ENCODE measurements at regions not wholly inside any gene's neighbourhood (a gene's known extent, or its start where the extent isn't known, plus 50 kb on each side); places are given as distances from the start of the nearest gene placed in this dataset.
A peak's percentile ranks its signal among the peaks of the same experiment; 100 is the strongest.
"Not testable (repeated sequence)": the region's sequence is repeated elsewhere in the genome, so short reads cannot be mapped to it uniquely, and the experiment has no call there.

DNA sequence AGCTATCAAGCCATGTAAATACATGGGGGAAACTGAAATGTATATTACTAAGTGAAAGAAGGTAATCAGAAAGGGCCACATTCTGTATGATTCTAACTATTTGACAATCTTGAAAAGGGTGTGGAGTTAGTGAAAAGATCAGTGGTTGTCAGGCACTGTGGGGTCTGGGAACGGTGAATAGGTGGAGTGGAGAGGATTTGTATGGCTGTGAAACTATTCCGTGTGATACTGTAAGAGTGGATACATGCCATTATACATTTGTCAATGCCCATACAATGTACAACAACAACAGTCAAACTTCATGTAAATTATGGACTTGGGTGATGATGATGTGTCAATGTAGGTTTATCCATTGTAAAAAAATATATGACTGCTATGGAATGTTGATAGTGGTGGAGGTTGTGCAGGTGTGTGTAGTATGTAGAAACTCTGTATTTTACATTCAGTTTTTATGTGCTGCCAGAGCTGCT lies 1116.2 kb downstream of the SUCLG1 start:
- no peak for DNase-seq

DNA sequence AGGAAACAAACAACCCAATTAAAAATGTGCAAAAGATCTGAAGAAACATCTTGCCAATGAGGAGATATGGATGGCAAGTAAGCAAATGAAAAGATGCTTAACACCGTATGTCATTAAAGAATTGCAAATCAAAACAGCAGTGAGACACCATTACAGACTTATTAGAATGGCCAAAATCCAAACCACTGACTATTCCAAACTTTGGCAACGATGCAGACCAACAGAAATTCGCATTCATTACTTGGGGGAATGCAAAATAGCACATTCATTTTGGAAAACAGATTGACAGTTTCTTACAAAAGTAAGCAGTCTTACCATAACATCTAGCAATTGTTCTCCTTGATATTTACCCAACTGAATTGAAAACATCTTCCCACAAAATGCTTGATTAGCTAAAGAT lies 1118.7 kb downstream of the SUCLG1 start:
- DNase-seq, result no peak

DNA sequence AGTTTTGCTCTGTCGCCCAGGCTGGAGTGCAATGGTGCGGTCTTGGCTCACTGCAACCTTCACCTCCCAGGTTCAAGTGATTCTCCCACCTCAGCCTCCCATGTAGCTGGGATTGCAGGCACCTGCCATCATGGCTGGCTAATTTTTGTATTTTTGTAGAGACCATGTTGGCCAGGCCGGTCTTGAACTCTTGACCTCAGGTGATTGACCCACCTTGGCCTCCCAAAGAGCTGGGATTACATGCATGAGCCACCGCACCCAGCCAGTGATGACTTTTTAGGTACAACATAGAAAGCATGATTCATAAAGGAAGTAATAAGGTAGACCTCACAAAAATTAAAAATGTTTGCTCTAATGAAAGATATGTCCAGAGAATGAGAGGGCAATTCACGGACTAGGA lies 1119.1 kb downstream of the SUCLG1 start:
- DNase-seq, result not testable (repeated sequence)

DNA sequence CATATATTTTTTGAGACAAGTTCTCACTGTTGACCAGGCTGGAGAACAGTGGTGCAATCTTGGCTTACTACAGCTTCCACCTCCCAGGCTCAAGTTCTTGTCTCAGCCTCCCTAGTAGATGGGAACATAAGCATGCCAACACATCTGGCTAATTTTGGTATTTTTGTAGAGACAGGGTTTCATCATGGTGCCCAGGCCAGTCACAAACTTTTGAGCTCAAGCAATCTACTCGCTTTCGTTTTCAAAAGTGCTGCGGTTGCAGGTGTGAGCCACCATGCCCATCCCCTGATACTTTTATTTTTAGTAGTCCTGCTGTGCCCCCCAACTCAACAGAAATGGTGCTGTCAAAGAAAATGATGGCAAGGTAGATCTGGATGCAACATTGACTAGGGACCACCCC lies 1127.3 kb downstream of the SUCLG1 start:
- no peak for DNase-seq

DNA sequence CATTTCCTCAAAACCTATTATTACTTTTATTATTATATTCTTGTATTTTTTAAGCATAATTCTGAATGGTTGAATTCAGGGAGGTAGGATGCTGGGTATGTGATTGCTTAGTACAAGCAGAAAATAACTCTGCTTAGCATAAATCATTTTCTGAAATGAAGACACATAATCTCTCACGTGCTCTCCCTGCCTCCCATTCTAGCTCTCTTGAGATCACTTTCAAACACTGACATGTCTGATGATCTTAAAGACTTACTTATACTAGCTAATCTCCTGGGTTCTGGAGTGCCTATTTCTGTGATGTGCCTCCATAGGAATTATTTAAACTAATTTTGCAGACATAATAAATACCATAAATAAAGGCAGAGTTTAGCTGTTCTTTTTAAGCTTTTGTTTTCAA lies 1136.0 kb downstream of the SUCLG1 start:
- DNase-seq, result no peak

DNA sequence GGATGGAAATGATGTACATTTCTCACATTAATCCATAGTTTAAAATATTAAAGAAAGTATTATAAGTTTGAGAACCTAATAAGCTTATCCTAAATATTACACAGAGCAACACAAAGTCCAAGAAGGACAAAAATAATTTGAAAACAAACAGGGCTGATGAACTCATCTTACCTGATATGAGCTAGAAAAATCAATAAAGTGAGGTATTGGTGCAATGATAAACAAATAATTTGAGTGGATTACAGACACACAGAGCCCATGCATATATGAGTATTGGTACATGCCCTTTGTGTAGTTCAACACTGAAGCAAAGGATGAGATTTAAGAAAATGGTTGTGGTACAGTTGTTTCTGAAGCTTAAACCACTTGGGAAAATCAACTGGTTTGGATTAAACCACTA lies 1139.0 kb downstream of the SUCLG1 start:
- no peak for DNase-seq

DNA sequence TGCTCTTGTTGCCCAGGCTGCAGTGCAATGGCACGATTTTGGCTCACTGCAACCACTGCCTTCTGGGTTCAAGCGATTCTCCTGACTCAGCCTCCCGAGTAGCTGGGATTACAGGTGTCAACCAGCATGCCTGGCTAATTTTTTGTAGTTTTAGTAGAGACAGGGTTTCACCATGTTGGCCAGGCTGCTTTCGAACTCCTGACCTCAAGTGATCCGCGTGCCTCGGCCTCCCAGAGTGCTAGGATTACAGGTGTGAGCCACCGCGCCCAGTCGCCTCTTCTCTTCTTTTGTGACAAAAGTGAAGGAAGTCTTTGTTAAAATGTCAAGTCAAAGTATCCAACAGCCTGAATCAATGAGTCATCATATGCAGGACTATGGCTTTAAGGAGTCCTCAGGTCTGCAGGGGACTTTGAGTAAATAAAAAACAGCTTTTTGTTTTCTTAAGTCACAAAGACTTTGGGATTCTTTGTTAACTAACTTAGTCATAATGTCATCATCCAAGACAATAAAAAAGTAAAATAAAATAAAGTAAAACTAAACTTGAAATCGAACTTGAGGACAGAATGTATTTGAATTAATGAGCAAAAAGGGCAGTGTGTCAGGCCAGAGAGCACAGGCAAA lies 1153.2 kb downstream of the SUCLG1 start:
- no peak for DNase-seq

DNA sequence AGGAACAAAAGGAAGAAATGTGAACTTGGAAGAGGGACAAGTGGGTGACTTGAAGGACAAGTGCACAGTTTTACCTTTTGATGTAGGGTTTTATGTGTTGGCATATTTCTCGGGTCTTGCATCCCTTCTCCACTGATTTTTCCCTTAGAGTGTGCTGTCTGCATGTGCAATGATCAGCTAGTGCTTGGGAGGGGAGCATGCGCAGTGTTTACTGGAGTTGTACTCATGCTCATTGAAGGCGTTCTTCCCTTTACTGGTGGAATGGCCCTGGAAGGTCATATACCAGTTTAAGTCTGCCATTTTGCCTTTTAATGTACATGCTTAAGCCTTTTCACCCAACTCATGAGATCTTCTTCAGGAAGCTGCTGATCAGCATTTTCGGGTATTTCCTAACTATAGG lies 1168.0 kb downstream of the SUCLG1 start:
- DNase-seq, result no peak

DNA sequence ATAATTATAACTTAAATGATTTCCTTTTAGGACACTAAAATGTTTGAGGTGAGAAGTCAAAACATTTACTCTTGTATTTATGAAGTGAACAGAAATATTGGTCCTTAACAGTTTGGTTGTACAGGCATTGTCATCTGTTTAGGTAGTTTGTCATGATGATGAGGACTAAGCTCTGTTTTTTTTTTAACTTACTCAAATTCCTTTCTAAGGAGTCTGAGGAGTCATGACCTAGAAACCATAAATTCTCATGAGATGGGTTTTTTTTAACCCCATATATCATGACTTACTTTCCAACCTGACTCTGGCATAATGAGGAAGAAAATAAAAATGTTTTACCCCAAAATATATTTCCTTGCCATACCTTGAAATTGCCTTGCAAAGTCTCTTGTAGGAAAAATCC lies 1176.2 kb downstream of the SUCLG1 start:
- no peak for DNase-seq

DNA sequence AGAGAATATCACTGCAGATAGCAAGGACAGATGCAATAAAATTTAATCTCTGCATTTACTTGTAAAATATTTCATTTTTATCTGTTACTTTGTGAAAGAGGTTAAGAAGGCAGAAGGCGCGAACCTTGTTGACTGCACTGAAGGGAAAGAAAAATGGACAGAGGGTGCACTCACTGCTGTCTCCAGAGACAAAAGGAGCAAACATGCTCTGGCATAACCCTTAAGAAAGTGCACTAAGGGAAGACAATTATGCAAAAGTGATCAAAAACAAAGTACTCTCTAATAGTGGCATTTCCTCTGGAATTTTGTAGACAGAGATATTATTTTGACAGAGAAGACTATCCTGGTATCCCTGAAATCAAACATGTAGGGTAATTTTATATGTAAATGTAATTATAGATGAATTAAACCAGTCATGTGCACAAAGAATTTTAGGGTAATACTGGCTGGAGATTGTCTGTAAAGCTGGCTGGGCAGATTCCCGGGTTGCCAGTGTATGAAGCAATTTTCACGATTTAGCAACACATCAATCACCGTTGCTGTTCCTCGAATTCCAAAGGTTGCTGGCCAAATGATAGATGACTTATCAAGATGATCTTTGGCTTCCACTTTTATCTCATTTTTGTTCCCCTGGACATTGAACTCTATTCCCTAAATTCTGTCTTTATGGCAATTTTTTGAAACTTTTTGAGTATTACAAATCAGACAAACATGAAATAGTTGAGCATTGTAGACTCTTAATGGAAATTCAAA lies 1176.9 kb downstream of the SUCLG1 start:
- no peak for DNase-seq

DNA sequence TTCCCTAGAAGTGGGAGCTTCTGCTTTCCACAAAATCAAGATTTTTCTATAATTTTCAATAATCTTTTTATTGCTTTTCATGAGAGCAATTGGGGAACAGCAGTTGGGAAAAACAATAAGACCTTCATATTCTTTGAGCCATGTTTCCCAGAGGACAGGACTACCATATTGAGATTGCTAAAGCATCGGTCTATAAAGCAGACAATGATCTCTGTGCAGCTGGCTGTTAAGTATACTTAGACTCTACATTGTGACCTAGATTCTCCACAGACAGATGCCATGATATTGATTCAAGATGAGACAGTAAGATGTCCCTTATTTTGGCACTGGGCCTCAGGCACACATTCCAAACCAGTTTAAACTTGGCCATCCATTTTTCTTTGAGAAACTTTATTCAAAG lies 1178.7 kb downstream of the SUCLG1 start:
- DNase-seq, result no peak

DNA sequence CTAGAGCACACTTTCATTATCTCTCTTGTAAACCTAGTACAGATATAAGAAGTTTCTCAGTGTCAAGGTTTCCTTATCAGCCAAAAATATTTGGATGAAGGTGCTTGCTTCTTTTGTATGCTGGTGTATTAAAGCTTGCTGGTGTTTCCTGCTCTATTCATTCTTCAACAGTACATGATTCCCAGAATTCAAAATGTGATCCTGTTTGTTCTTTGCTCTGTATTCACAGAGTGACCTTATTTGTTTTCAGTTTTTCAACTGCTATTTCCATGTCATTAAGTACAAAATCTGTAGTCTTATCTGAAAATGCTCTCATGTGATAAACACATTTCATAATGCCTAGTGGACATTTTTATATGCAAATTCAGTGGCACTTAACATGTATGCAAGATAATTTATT lies 1185.8 kb downstream of the SUCLG1 start:
- DNase-seq, result no peak

DNA sequence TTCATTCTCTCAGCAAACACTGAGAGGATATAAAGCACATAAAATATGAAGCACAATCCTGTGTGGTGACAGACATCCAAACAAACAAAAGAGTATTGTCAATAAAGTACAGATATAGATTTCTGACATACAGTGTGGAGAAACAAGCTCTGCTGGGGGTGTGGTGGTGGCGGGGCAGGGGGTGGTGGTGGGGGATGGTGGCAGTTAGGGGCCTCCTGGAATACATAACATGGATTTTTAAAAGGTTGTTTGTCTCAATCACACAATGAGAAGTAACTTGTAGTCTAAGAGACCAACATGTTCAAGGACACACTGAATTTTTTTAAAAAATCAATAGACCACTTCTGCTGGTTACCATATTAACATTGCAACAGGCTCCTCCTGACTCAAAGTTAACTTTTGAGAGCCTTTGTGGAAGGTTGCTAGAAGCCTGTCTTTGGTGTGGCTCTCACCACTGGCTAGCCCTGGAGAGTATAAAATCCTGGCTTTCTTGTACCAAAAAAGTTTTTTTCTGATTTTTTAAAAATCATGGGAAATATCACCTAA lies 1197.4 kb downstream of the SUCLG1 start:
- DNase-seq, result no peak

DNA sequence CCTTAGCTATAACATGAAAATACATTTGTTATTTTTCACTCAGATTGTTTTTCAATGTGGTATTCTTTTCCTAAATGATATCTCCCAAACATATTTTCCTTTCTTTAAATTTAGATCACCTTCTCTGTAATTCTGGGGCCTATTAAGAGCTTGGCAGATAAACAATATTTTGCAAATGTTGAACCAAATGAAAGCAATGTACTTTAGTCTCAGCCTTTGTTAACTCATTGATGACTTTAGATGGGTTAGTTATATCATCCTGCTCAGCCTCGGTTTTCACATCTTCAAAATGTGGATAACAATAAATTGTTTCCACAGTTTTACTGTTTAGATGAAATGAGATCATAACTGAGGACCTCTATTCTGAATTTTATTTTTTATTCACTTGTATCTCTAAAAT lies 1205.2 kb downstream of the SUCLG1 start:
- DNase-seq, result no peak

DNA sequence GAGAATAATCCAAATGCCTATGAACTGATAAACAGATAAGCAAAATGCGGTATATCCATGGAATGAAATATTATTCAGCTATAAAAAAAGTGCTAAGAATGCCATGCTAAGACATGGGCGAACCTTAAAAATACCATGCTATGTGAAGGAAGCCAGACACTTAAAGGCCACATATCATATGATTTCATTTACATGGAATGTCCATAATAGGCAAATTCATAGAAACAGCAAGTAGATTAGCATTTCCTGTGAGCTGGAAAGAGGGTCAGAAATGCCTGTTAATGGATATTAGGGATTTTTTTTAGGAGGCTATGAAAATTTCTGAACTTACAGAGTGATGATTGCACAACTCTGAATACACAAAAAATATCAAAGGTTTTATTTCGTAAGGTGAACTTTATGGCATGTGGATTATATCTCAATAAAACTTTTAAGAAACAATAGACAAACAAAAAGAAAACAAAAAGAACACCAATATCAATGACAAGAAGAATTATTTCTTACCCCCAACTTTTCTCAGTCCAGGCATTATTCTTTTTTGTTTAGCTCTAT lies 1207.7 kb downstream of the SUCLG1 start:
- DNase-seq, result no peak

DNA sequence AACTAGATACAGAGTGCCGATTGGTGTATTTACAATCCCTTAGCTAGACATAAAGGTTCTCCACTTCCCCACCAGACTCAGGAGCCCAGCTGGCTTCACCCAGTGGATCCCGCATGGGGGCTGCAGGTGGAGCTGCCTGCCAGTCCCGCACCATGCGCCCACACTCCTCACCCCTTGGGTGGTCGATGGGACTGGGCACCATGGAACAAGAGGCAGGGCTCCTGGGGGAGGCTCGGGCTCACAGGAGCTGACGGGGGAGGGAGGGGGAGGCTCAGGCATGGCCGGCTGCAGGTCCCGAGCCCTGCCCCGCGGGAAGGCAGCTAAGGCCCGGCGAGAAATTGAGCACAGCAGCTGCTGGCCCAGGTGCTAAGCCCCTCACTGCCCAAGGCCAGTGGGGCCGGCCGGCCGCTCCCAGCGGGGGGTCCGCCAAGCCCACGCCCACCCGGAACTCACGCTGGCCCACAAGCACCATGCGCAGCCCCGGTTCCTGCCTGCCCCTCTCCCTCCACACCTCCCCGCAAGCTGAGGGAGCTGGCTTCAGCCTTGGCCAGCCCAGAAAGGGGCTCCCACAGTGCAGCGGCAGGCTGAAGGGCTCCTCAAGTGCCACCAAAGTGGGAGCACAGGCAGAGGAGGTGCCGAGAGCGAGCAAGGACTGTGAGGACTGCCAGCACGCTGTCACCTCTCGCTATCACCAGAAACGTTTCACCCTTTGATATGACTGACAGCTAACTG lies 1213.1 kb downstream of the SUCLG1 start:
- not testable (repeated sequence) for DNase-seq

DNA sequence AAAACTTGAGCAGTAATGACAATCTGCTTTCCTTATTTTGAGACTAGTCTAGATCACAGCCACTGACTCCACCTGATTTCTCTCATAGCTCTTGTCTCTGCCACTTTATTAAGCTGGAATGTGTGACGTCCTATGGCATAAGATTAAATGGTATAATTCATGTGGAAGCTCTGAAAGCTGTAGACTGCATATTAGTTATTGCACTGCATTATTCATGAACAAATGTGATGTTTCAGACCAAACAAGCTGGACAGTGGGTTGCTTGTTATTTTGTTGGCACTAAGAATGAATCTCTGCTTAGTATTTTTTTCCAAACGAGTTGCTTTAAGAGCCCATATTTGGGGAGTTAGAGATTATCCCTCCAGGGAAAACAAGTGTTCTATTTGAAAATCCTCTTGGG lies 1218.5 kb downstream of the SUCLG1 start:
- DNase-seq, result no peak

DNA sequence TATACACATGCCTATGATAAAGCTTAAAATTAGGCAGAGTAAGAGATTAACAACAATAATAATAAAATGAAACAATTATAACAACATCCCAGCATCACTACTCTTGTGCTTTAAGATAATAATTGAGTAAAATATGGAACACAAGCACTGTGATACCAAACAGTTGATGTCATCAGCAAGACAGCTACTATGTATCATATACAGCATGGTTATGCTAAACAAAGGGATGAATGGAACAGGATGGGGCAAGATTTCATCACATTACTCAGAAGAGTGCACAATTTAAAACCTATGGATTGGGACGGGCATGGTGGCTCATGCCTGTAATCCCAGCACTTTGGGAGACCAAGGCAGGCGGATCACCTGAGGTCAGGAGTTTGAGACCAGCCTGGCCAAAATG lies 1221.0 kb downstream of the SUCLG1 start:
- DNase-seq, result no peak

DNA sequence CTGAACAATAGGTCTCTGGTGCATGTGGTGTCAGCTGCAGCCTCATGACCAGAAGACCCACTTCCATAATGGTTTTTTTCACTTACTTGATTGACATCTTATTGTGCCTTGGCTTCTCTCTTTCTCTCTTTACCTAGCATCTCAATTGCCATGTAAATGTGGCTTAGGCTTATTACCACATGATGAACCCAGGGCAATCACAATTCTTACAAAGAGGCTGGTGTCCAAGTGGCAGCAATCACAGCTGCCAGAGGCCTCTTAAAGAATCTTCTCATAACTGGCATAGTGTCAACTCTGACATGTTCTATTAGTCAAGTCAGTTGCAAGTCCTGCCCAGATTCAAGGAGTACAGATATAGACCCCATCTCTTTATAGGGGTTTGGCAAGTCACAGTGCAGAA lies 1224.8 kb downstream of the SUCLG1 start:
- no peak for DNase-seq

DNA sequence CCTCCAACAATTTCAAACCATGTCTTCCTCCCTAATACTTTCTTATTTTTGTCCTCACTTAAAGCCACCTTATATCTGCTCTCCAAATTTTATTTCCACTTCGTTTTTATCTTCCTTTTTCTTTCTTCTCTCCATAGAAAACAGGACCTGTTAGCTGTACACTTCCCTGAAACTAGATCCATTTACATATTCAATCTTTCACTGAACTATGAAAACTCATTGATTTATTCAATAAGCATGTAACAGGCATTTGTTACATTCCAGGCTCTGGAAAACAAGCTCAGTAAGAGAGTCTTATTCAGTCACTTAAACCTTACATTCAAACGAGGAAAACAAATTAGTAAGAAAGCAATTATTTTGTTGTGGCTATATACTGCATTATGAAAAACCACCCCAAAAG lies 1225.3 kb downstream of the SUCLG1 start:
- no peak for DNase-seq

DNA sequence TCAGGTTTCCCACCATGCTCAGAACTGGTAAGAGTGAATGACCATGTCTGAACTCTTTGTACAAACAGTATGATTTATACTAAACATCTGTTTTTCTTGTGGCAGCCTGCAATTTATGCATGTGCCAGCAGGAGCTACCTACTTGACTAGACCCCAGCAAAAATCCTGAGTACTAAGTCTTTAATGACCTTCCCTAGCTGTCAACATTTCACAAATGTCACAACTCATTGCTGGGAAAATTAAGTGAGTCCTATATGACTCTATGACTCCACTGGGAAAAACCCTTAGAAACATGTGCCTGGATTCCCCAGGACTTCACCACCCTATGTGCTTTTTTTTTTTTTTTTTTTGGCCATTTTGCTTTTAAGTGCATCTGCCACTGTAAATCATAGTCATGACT lies 1225.8 kb downstream of the SUCLG1 start:
- DNase-seq, result peak; percentile 2

DNA sequence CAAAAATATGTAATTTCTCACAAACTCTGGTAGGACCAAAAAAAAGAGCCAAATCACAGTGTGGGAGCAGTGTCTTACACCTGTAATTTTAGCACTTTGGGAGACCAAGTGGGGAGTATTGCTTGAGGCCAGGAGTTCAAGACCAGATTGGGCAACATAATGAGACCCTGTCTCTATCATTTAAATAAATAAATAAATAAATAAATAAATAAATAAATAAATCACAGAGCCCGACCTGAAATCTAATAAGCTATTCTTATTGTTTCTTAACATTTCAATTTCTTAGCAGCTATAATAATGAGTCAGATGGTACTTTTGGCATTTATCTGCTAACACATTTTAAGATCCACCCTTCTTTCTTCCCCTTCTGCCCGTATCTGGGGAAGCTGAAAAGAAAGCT lies 1229.6 kb downstream of the SUCLG1 start:
- no peak for DNase-seq

DNA sequence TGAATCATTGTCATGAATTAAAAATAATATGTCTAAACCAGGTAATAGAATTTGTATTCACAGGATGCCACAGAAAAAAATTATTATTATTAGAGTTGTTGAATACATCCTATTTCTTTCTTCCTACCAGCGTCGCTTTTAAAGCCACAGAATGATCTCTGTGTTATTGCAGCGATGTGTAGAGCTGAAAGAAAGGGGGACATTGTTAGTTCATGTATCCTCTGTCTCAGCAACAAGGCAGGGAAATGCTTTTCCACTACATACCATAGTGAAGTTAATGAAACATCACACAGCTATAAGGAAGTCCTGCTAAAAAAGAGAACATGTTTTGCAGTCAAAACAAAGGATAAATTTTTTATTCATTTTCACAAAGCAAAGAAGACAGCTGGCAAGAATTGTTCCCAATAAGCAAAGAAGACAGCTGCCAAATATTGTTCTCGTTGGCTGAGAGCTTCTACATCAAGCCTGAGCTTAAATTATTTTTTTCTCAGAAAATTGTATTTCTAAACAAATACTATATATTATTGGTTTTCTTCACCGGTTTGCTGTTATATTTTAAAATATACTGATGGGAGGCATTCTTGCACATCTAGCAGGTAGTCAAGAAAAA lies 1234.4 kb downstream of the SUCLG1 start:
- DNase-seq, result no peak

All from NCI-H2227 treated with DMSO at 0.1 percent for 48 hours (cell line).